MCF 10A (cell line): ENCODE measurements at regions not wholly inside any gene's neighbourhood (a gene's known extent, or its start where the extent isn't known, plus 50 kb on each side); places are given as distances from the start of the nearest gene placed in this dataset.

Experiments used
- BruUV-seq: library from RNA; stranded (reverse); fragments of 400-500 nt; replicated peaks from 2 replicates; lab custom pipeline; 2021; lab: Mats Ljungman, UMichigan
- CTCF ChIA-PET: fragments of 300-600 bp; sonication (Branson Sonifier 250); formaldehyde crosslinking; extraction: SDS; loops from one replicate; lab custom pipeline; 2021; ENCODE audit warnings: antibody characterized with exemption, inconsistent platforms; lab: Yijun Ruan, JAX
- POLR2A ChIA-PET: fragments of 300-600, 350-650 bp; sonication (Branson Sonifier 250); formaldehyde crosslinking; extraction: SDS; loops from one replicate; lab custom pipeline; 2020; ENCODE audit warnings: antibody characterized with exemption, inconsistent platforms; lab: Yijun Ruan, JAX
- DNase-seq: peaks from one replicate; pipeline ENCODE4 v3.0.0-alpha.2; 2018; ENCODE audit not compliant: unreplicated experiment
- H3K27ac Mint-ChIP-seq: one replicate; pipeline ENCODE4 v1.8.0; 2022; ENCODE audit warnings: mild to moderate bottlenecking, low read depth, mixed read lengths; ENCODE audit not compliant: unreplicated experiment
- H3K27me3 Mint-ChIP-seq: one replicate; pipeline ENCODE4 v1.8.0; 2022; ENCODE audit warnings: mixed read lengths; ENCODE audit not compliant: insufficient read depth, unreplicated experiment
- H3K36me3 Mint-ChIP-seq: one replicate; pipeline ENCODE4 v1.8.0; 2022; ENCODE audit warnings: mild to moderate bottlenecking, moderate library complexity, mixed read lengths; ENCODE audit not compliant: insufficient read depth, unreplicated experiment
- H3K4me1 Mint-ChIP-seq: one replicate; pipeline ENCODE4 v1.8.0; 2022; ENCODE audit warnings: mixed read lengths; ENCODE audit not compliant: insufficient read depth, unreplicated experiment
- H3K4me3 Mint-ChIP-seq: one replicate; pipeline ENCODE4 v1.8.0; 2022; ENCODE audit warnings: mild to moderate bottlenecking, moderate library complexity, mixed read lengths; ENCODE audit not compliant: unreplicated experiment
- H3K9me3 Mint-ChIP-seq: one replicate; pipeline ENCODE4 v1.8.0; 2022; ENCODE audit warnings: mixed read lengths; ENCODE audit not compliant: unreplicated experiment
- CTCF ChIP-seq: fragments of 200-600 bp; IDR thresholded peaks from one replicate; pipeline ENCODE4 v1.8.0; 2022; ENCODE audit warnings: antibody characterized with exemption, mild to moderate bottlenecking; ENCODE audit not compliant: unreplicated experiment
- intact Hi-C: fragments of 100-400 bp; cut with micrococcal nuclease; formaldehyde crosslinking; loops from 2 replicates; pipeline ENCODE4 v1.14.1; 2022

GRCh38 chr6:93575495-93576267, 156.3 kb upstream of the EPHA7 start:
- no TSS peak for BruUV-seq
- DNase-seq = no peak
- H3K9me3 Mint-ChIP-seq = no peaks in the 10 kb centered on the region
- intact Hi-C loops = no loop called here
- no peak overlapping the region for H3K27ac Mint-ChIP-seq
- H3K4me3 Mint-ChIP-seq = no peak overlapping the region
- no peak for TF ChIP-seq CTCF
- H3K27me3 Mint-ChIP-seq = peaks cover 10% of the 10 kb centered on the region
- H3K36me3 Mint-ChIP-seq = no peaks in the 10 kb centered on the region
- POLR2A ChIA-PET = no interaction called here
- no peaks in the 10 kb centered on the region for H3K4me1 Mint-ChIP-seq
- CTCF ChIA-PET = no interaction called here

GRCh38 chr6:93574299-93574698, 154.9 kb upstream of the EPHA7 start:
- no peaks in the 10 kb centered on the region for H3K9me3 Mint-ChIP-seq
- ChIA-PET POLR2A (no interaction called here), CTCF (interaction anchor here (0.6 to 0.7 kb wide), 2 partner anchors 9 to 941 kb away, joined by 3 read pairs; no protein-coding TSS in a partner anchor)
- no peak for DNase-seq
- intact Hi-C loops = no loop called here
- no peak overlapping the region for H3K4me3 Mint-ChIP-seq
- H3K4me1 Mint-ChIP-seq = no peaks in the 10 kb centered on the region
- no peaks in the 10 kb centered on the region for H3K36me3 Mint-ChIP-seq
- TF ChIP-seq CTCF = no peak
- peaks cover 10% of the 10 kb centered on the region for H3K27me3 Mint-ChIP-seq
- no TSS peak for BruUV-seq
- no peak overlapping the region for H3K27ac Mint-ChIP-seq

GRCh38 chr6:93571346-93571745, 152.0 kb upstream of the EPHA7 start:
- H3K4me3 Mint-ChIP-seq = no peak overlapping the region
- no peaks in the 10 kb centered on the region for H3K4me1 Mint-ChIP-seq
- no peaks in the 10 kb centered on the region for H3K9me3 Mint-ChIP-seq
- POLR2A ChIA-PET = no interaction called here
- intact Hi-C loops = no loop called here
- no peak for DNase-seq
- CTCF ChIA-PET = no interaction called here
- no peak for TF ChIP-seq CTCF
- H3K27me3 Mint-ChIP-seq = peaks cover 10% of the 10 kb centered on the region
- H3K36me3 Mint-ChIP-seq = no peaks in the 10 kb centered on the region
- no TSS peak for BruUV-seq
- H3K27ac Mint-ChIP-seq = no peak overlapping the region

GRCh38 chr6:93568169-93568568, 148.8 kb upstream of the EPHA7 start:
- H3K27ac Mint-ChIP-seq = no peak overlapping the region
- CTCF ChIA-PET = no interaction called here
- no peak for TF ChIP-seq CTCF
- intact Hi-C loops = no loop called here
- H3K4me3 Mint-ChIP-seq = no peak overlapping the region
- POLR2A ChIA-PET = no interaction called here
- no peaks in the 10 kb centered on the region for H3K36me3 Mint-ChIP-seq
- DNase-seq = no peak
- BruUV-seq = no TSS peak
- no peaks in the 10 kb centered on the region for H3K9me3 Mint-ChIP-seq
- H3K27me3 Mint-ChIP-seq = peaks cover 23% of the 10 kb centered on the region
- no peaks in the 10 kb centered on the region for H3K4me1 Mint-ChIP-seq
